ENCODE measurements at regions not wholly inside any gene's neighbourhood (a gene's known extent, or its start where the extent isn't known, plus 50 kb on each side); places are given as distances from the start of the nearest gene placed in this dataset.

- no peak for TF ChIP-seq POLR2AphosphoS5 (IDR thresholded peaks at IDR 0.05; ENCODE audit: low read depth, low read length)
- no peak for TF ChIP-seq POLR2A (IDR thresholded peaks at IDR 0.05; ENCODE audit: low read depth, low read length)
Measured at GRCh38 chr3:66762916-66763693, 235.0 kb upstream of the KBTBD8 start.

All from GM12892 (cell line).